DMS153 (cell line): ENCODE measurements at regions not wholly inside any gene's neighbourhood (a gene's known extent, or its start where the extent isn't known, plus 50 kb on each side); places are given as distances from the start of the nearest gene placed in this dataset.

Source experiments
- DNase-seq: peaks from one replicate; lab custom pipeline; 2025; lab: John Stamatoyannopoulos, UW

DNA sequence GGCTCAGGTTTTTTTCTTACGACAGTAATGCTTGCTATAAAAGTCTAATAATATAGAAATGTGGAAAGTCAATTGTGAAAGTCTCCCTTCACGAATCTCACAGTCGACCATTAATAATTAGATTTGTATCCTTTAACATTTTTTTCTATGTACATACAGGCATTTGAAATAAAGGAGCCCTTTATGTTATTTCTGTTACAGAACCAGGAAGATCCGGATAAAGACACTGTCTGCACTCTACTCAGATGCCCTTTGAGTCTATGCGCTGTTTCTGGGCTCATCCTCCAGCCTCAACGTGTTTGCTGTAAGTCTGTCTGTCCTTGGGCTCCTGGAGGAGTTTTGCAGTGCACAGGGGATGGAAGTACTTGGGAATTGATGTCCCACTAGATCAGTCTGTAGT, 212.2 kb upstream of the ATP2B1 start:
- no peak for DNase-seq

GRCh38 chr12:89919241-89919906, 210.7 kb upstream of the ATP2B1 start:
- DNase-seq = no peak

DNA sequence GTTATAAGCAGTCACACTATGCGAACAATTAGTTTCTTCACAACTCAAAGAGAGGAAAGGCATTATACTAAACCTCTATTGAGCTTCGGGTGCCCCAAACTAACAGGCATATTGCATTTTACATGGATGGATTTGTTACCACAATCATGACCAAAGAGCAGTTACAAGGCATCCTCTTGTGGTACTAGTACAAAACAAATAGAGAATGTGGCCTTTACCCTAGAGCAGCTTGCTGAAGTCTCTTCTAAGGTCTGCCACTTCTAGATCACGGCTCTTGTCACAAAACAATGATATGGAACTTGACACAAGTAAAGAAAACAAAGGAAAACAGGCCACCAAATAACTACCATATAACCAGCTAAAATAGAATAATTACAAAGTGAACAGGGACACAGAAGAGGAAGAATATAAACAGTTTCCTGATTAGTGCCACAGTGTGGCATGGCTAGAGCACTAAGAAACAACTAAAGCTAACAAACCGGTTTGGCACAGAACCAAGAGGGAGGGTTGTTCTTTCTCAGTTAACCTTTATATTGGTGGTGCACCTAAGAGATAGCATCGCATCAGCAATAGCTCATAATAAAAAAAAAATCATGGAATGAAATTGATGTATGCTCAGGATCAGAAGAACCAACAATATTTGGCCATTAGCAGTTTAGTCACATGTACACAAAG, 209.7 kb upstream of the ATP2B1 start:
- peak; percentile 81 for DNase-seq

DNA sequence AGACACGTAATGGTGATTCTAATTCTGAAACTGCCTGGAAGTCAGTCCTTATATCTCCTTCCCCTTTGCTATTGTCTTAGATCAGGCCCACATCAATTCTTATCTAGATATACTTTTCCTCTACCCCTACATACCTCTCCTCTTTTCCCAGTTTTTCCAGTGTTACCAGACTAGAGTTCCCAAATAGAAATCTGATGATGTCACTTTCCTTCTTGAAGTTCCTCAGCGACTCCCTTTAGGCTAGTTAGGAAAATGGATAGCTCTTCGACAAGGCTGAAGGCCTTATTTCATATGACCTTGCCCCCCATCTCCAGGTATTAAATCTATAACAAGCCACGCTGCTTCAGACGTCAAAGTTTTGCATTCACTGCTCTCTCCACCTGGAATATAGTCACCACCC, 201.1 kb upstream of the ATP2B1 start:
- no peak for DNase-seq

- no peak for DNase-seq
Observed at GRCh38 chr12:89907659-89908058, 199.0 kb upstream of the ATP2B1 start.

- no peak for DNase-seq
Observed at GRCh38 chr12:89906824-89907223, 198.2 kb upstream of the ATP2B1 start.

DNA sequence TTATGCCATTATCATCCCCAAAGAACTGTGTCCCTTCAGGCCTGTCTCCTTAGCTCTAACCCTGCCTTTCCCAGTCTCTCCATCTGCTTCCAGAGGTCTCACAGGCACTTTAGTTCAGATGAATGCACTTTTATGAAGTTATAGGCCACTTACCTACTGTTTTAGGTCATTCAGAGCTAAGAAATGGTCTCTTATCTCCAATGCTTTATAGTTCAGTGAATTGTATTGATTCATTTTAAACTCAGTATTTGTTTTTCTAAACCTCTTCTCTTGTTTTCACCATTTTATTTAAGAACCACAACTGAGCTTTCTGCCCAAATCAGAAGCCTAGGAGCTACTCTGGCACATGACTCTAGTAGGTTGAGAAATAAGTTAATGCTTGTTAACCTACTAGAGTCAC, 197.5 kb upstream of the ATP2B1 start:
- no peak for DNase-seq

DNA sequence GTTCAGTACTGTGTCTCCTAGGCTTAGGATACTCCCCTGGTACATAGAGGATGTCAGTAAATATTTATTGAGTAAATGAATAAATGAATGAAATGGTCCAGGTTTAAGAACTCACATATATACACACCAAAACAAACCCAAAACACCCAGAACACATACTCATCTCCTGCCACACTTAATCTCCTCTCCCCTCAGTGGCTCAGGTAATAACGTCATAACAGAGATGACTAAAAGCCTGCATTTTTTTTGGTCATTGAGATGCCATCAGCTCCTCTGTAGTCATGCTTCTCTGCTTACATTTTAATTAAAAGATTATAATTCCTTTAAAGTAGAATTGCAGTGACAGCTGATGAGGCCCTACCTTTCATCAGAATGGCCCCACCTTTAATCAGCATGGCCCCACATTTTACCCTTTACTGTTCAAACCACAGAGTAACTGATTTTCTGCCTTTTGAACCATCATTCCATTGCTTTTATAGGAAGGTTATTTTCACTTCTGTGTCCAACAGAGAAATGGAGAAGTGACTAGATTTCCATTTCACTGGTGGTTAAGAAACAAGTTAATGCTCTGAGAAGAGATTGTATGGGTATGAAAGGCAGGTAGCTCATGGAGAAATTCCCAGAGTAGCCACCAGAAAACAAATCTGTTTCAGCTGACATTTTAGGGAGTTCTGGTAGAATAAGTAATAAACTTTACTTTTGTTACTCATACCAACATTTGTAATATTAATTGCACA, 193.4 kb upstream of the ATP2B1 start:
- DNase-seq = no peak

DNA sequence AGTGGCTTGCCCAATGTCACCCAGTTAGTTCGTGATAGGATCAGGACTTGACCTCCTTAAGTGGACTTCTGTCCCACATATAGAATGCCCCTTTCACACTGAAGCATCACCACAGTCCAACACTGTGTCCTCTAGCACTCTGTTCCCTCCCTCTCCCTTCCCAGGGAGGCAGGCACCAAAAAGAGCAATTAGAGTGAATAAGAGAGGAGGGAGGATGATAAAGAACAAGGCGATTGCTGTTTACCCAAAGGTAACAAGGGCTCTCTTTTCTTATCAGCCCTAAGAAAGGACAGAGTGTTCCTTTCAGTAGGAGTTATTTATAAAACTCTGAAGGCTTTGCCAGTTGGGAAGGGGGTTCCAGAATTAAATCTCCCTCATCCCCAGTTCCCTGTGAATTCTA, 192.7 kb upstream of the ATP2B1 start:
- DNase-seq = no peak

GRCh38 chr12:89899651-89900050, 191.0 kb upstream of the ATP2B1 start:
- DNase-seq = no peak

- DNase-seq = no peak
Observed at GRCh38 chr12:89895591-89895990, 187.0 kb upstream of the ATP2B1 start.

- DNase-seq = no peak
Observed at GRCh38 chr12:89895101-89895500, 186.5 kb upstream of the ATP2B1 start.

DNA sequence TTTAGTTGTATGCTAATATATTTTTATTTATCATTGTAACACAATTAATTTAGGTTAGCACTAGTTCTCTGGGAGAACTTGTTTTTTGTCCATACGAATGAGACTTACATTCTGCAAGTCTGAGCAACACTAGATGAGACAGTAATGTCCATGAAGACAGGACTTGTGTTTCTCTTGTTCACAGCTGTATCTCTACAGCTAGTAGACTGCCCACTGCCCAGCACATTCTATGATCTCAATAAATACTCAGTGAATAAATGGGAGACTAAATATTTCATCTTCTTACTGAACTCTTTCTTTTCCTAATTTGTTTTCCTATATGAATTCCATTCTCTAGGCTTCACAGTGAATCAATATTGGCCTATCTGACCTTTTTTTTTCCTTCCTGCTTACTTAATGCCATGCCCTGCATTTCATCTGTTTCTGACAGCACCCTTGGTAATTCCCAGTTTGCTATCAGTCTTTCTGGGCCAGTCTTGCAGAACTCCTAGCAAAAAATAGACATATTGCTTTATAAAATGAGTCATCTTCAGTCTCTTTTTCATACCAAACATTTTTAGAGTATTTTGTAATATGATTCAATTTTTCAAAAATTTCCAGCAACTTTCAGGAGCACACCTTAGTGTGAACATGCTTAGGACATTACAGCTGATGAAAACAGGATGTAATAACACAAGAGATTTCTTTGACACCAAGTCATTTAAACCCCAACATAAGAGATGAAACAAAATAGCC, 185.5 kb upstream of the ATP2B1 start:
- no peak for DNase-seq

- no peak for DNase-seq
Observed at GRCh38 chr12:89892436-89892835, 183.8 kb upstream of the ATP2B1 start.

DNA sequence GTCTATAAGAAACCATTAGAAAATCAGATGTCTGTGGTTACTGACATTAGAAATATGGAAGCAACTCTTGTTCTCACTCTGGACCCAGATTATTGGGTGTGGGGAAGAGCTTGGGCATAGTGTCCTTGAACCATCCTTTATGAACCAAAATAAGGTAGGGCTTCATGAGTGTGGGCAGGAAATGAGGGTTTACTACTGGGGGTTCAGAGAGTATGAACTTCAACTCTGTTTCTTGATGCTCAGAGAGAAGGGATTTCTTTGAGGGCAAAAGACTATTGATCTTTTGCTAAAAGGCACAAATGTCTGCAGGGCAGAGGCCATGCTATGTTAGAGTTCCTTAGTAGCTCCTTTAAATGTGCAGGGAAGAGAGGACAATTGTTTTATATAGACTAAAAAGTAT, 183.3 kb upstream of the ATP2B1 start:
- DNase-seq = no peak

GRCh38 chr12:89890161-89890560, 181.5 kb upstream of the ATP2B1 start:
- no peak for DNase-seq

GRCh38 chr12:89889062-89889461, 180.4 kb upstream of the ATP2B1 start:
- no peak for DNase-seq

DNA sequence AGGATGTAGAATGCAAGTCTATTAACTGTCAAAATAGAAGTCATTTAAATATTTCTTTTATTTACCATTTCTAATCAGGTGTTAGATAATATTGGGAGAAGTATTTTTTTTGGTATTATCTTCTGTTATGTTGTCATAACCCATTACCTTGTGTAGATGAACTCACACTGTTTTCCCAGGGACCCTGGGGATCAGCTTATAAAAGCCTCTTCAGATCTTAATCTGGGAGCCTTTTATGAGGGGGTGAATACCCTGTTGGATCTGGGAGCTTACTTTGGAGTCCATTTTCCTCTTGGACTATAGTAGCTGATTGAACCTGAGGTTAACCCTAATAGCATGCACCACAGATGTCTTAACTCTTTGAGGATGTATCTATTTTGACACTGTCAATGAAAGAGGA, 176.3 kb upstream of the ATP2B1 start:
- DNase-seq = no peak

DNA sequence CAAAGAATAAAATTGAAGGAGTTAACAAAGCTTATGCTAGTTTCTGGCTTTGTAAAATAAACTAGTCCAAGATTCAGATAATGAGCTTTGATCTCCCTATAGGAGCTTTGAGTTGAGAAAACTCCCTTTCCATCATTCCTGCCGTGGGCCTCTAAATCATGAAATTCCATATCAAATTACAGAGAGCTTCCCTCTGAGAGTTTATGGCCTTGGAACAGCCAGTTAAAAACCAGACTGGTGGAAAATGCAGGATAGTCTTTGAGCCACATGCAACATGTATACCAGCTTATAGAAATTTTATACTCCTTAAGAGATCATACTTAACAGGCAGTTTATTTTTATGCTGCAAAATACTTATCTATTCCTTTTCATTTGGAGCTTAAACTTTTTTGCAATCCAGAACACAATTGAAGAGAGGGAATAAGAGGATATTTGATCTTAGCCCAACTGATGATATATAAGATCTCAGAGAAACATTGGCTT, 175.8 kb upstream of the ATP2B1 start:
- no peak for DNase-seq

GRCh38 chr12:89883630-89884389, 175.2 kb upstream of the ATP2B1 start:
- peak; percentile 77 for DNase-seq

GRCh38 chr12:89882792-89883191, 174.2 kb upstream of the ATP2B1 start:
- no peak for DNase-seq

- no peak for DNase-seq
Observed at GRCh38 chr12:89882050-89882449, 173.4 kb upstream of the ATP2B1 start.
